LNCAP (cell line): ENCODE measurements at regions not wholly inside any gene's neighbourhood (a gene's known extent, or its start where the extent isn't known, plus 50 kb on each side); places are given as distances from the start of the nearest gene placed in this dataset.

Experiments
- CTCF ChIP-seq: fragments of 450-650 bp; IDR thresholded peaks from 2 replicates; pipeline ENCODE4 v1.5.1; 2017; ENCODE audit warnings: mild to moderate bottlenecking

DNA sequence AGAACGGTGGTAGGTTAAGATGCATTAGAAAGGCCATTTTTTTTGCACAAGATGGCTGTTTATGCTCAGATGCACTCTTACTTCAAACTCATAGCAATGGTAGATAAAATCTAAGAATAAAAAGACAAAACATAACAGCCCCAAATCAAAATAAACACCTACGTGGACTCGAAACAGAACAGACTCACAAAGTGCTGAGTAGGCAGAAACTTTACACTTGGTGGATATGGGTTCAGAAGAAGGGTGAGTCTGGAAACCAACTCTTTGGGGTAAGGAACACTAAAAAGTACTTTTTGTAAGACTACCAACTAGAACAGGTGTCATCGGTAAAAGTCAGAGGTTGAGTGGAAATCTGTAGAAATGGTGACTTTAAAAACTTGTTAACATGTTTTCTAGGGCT is 468.2 kb downstream of the OTOL1 start:
- TF ChIP-seq CTCF: no peak

DNA sequence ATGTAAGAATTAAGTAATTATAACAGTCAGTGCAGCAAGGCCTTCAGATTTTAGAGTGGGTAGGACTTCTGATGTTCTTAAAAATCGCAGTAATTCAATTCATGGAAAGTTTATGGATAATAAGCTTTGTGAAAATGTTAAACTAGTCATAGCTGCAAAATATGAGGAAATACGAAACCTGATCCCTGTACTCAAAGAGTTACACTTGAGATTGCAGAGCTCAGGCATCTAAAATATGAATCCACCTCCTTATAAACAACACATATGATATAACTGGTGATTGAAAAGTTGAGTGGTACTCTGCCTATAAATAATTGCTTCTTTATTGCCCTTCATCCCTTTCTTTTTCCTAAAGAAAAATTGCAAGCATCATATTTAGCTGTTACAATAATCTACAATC is 473.3 kb downstream of the OTOL1 start:
- TF ChIP-seq CTCF: no peak

DNA sequence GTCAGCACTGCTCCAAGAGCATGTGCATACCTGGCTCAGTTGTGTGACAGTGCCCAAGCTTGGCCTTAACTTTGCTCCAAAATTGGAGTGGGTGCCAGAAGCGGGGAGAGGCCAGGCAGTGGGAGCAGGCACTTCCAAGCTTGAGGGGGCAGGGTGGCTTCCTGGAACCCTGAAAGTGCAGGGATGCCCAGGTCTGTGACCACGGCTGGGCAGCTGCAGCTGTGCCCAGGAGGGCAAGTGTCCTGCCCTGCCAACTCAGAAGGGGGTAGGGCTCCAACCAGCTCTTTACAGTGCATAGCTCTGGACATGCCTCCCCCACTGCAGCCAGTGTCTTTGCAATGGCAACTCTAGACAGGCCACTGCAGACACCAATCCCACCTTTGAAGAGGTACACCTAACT is 478.6 kb downstream of the OTOL1 start:
- TF ChIP-seq CTCF: no peak

GRCh38 chr3:161977063-161977462 is 480.5 kb downstream of the OTOL1 start:
- TF ChIP-seq CTCF: no peak

GRCh38 chr3:161977850-161978249 is 481.2 kb downstream of the OTOL1 start:
- TF ChIP-seq CTCF: no peak

DNA sequence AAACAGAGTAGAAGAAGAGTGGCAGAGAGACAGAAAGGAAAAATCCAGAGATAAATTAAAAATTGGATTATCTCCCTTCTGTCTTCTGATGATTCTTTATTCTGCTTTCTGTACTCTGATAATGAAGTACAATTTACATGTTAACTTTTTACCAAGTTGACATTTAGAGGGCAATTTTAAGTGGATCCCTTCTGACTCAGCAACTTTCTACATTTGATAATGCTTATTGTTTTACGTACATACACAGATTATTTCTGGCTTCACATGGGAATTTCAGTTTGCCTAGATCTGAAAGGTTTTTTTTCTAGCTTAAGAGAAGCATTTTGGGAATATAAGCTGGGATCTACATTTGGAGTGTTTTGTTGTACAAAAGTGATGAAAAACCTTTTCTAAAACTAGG is 491.3 kb downstream of the OTOL1 start:
- TF ChIP-seq CTCF: no peak

DNA sequence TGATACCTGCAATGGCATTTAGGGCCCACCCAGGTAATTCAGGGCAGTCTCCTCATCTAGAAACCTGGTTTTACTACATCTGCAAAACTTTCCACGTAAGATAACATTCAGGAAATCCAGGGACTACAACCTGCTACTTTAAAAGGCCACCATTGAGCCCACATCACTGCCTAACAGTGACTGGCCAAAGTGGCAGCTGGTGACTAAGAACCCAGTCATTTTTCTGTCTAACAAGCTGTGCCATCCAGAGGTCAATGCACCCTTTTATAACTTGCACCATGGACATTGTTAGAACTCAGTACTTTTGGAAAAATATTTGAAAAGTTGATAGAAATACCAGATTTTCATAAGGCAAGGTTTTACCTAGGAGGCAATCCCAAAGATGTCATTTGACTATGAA is 492.4 kb downstream of the OTOL1 start:
- no peak for TF ChIP-seq CTCF

DNA sequence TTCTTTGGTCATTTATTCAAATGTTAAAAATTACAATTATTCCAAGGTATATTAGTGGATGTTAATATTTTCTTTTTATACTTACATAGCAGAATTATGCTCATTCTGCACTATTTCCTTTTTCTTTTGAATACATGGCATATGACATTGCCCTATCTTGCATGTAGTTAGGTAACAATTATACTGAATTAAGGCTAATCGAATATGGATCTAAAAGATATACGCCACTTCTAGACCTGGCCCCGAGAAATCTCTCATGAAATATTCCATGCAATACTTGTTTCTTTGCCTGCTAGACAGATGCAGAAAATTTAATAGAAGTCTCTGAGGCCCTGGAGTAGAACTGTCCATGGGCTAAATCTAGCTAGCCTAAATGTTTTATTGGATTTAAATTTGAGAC is 493.4 kb downstream of the OTOL1 start:
- TF ChIP-seq CTCF: no peak
